ENCODE measurements at regions not wholly inside any gene's neighbourhood (a gene's known extent, or its start where the extent isn't known, plus 50 kb on each side); places are given as distances from the start of the nearest gene placed in this dataset.

DNA sequence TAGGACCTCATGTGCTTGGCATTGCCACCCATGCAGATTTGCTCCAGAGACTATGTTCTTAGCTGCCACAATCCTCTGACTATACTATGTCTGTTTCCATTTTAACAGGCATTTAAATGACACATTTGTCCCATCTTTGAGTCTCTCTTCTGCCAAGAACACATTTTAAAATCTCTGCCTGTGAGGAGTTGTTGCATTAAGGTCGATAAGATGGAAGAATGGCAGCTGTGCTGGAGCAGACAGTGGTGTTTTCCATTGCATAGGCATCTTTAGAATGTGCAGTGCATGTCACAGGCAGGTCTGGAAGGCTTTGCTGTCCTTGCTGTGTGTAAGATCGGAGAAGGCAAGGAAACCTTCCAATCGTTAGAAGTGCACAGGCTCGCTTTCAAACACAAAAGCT is 70.9 kb upstream of the CELF2 start:
- TF ChIP-seq POLR2A (IDR thresholded peaks at IDR 0.05): no peak
- TF ChIP-seq, protein P1, sequence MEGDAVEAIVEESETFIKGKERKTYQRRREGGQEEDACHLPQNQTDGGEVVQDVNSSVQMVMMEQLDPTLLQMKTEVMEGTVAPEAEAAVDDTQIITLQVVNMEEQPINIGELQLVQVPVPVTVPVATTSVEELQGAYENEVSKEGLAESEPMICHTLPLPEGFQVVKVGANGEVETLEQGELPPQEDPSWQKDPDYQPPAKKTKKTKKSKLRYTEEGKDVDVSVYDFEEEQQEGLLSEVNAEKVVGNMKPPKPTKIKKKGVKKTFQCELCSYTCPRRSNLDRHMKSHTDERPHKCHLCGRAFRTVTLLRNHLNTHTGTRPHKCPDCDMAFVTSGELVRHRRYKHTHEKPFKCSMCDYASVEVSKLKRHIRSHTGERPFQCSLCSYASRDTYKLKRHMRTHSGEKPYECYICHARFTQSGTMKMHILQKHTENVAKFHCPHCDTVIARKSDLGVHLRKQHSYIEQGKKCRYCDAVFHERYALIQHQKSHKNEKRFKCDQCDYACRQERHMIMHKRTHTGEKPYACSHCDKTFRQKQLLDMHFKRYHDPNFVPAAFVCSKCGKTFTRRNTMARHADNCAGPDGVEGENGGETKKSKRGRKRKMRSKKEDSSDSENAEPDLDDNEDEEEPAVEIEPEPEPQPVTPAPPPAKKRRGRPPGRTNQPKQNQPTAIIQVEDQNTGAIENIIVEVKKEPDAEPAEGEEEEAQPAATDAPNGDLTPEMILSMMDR (IDR thresholded peaks at IDR 0.05): no peak
